ENCODE measurements at regions not wholly inside any gene's neighbourhood (a gene's known extent, or its start where the extent isn't known, plus 50 kb on each side); places are given as distances from the start of the nearest gene placed in this dataset.

- BruUV-seq (replicated peaks), result no TSS peak
Measured at GRCh38 chr10:130459011-130459410, 322.8 kb downstream of the GLRX3 start.

GRCh38 chr10:130459851-130460490 lies 323.8 kb downstream of the GLRX3 start:
- ChIA-PET POLR2A (ENCODE audit: low non-redundant PET) (no interaction called here), CTCF (no interaction called here)
- H3K27me3 ChIP-seq (replicated peaks; ENCODE audit: insufficient read depth, low read depth, low read length, poor library complexity), result no peaks in the 10 kb centered on the region
- intact Hi-C loops (cut with micrococcal nuclease; ENCODE audit: unreplicated experiment), result no loop called here
- no peak overlapping the region for H3K4me3 ChIP-seq (ENCODE audit: low read depth, low read length, poor library complexity, severe bottlenecking)
- BruUV-seq (replicated peaks), result no TSS peak
- TF ChIP-seq CTCF (conservative IDR thresholded peaks at IDR 0.05; ENCODE audit: low read depth, low read length) (no peak), EZH2 (IDR thresholded peaks at IDR 0.05; ENCODE audit: borderline replicate concordance, low read depth, low read length, poor library complexity, severe bottlenecking) (no peak)
- no peak for DNase-seq (ENCODE audit: low spot score)
- no peak overlapping the region for H3K27ac ChIP-seq (ENCODE audit: low read depth, low read length, poor library complexity, severe bottlenecking)
- H3K9me3 ChIP-seq (ENCODE audit: low read depth, low read length, poor library complexity, severe bottlenecking), result no peaks in the 10 kb centered on the region
- H3K36me3 ChIP-seq (ENCODE audit: insufficient read depth, low read length, poor library complexity, severe bottlenecking), result no peaks in the 10 kb centered on the region
- no peaks in the 10 kb centered on the region for H3K4me1 ChIP-seq (ENCODE audit: insufficient read depth, low read length, poor library complexity, severe bottlenecking)

More at GRCh38 chr10:130459011-130459410, 322.8 kb downstream of the GLRX3 start:
- ChIA-PET POLR2A (ENCODE audit: low non-redundant PET) (no interaction called here), CTCF (no interaction called here)
- Histone ChIP-seq H3K27ac (ENCODE audit: low read depth, low read length, poor library complexity, severe bottlenecking) (no peak overlapping the region), H3K4me3 (ENCODE audit: low read depth, low read length, poor library complexity, severe bottlenecking) (no peak overlapping the region), H3K9me3 (ENCODE audit: low read depth, low read length, poor library complexity, severe bottlenecking) (no peaks in the 10 kb centered on the region), H3K27me3 (replicated peaks; ENCODE audit: insufficient read depth, low read depth, low read length, poor library complexity) (no peaks in the 10 kb centered on the region), H3K36me3 (ENCODE audit: insufficient read depth, low read length, poor library complexity, severe bottlenecking) (no peaks in the 10 kb centered on the region), H3K4me1 (ENCODE audit: insufficient read depth, low read length, poor library complexity, severe bottlenecking) (no peaks in the 10 kb centered on the region)
- no peak for DNase-seq (ENCODE audit: low spot score)
- intact Hi-C loops (cut with micrococcal nuclease; ENCODE audit: unreplicated experiment), result no loop called here
- TF ChIP-seq EZH2 (IDR thresholded peaks at IDR 0.05; ENCODE audit: borderline replicate concordance, low read depth, low read length, poor library complexity, severe bottlenecking), result no peak
- TF ChIP-seq CTCF (conservative IDR thresholded peaks at IDR 0.05; ENCODE audit: low read depth, low read length), result no peak

GRCh38 chr10:130461631-130462030 lies 325.4 kb downstream of the GLRX3 start:
- Histone ChIP-seq H3K27ac (ENCODE audit: low read depth, low read length, poor library complexity, severe bottlenecking) (no peak overlapping the region), H3K4me3 (ENCODE audit: low read depth, low read length, poor library complexity, severe bottlenecking) (no peak overlapping the region), H3K9me3 (ENCODE audit: low read depth, low read length, poor library complexity, severe bottlenecking) (no peaks in the 10 kb centered on the region), H3K27me3 (replicated peaks; ENCODE audit: insufficient read depth, low read depth, low read length, poor library complexity) (no peaks in the 10 kb centered on the region), H3K36me3 (ENCODE audit: insufficient read depth, low read length, poor library complexity, severe bottlenecking) (no peaks in the 10 kb centered on the region), H3K4me1 (ENCODE audit: insufficient read depth, low read length, poor library complexity, severe bottlenecking) (no peaks in the 10 kb centered on the region)
- DNase-seq (ENCODE audit: low spot score), result no peak
- no TSS peak for BruUV-seq (replicated peaks)
- ChIA-PET CTCF (no interaction called here), POLR2A (ENCODE audit: low non-redundant PET) (no interaction called here)
- TF ChIP-seq EZH2 (IDR thresholded peaks at IDR 0.05; ENCODE audit: borderline replicate concordance, low read depth, low read length, poor library complexity, severe bottlenecking) (no peak), CTCF (conservative IDR thresholded peaks at IDR 0.05; ENCODE audit: low read depth, low read length) (no peak)
- intact Hi-C loops (cut with micrococcal nuclease; ENCODE audit: unreplicated experiment), result no loop called here

Data from A673 (cell line).